Right renal pelvis (tissue), 4 donors: ENCODE measurements at regions not wholly inside any gene's neighbourhood (a gene's known extent, or its start where the extent isn't known, plus 50 kb on each side); places are given as distances from the start of the nearest gene placed in this dataset.

Source experiments
- DNase-seq, 4 donors: peaks; one replicate each; pipeline ENCODE4 v3.0.0-alpha.2; 2013; ENCODE audit warnings: low read depth in 4 of 4, low spot score in 3 of 4, missing footprints in 1 of 4

DNA sequence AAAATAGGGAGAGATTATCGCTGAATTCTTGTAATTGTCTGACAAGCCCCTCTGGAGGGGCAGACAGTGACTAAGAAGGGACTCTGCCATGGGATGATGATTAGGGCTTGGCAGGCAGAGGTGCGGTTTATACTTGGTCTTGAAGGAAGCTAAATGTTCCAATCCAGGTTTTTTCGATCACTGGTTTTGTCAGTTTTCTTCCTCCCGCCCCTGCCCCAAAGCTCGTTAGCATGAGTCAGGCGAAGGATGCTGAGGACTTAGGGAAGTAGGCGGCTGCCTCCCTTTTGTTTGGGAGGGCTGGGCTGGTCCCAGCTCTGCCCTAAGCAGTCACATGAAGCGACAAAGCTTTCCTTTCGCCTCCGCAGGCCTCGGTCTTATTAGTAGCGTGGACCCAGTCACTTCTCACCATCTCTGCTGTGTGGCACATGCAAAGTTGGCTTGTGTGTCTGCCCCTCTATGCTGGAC, 314.2 kb downstream of the CDC5L start:
- no peak for DNase-seq

DNA sequence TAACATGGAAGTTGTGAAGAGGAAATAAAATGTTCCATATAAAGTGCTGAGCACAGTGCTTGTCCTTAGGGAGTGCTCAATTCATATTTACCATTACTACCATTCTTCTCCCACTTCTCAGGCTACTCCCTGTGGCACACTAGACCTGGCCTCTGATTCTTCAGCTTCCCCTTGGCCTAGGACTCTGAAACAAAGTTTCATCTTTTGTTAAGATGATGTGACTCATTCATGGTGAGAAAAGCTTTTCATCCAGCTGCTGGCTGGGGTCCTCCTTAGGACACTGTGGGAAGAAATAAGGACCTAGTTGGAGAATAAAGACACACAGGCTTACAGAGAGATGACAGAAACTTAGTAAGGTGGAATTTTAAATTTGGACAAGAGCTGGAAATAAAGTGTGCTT, 314.8 kb downstream of the CDC5L start:
- no peak for DNase-seq

DNA sequence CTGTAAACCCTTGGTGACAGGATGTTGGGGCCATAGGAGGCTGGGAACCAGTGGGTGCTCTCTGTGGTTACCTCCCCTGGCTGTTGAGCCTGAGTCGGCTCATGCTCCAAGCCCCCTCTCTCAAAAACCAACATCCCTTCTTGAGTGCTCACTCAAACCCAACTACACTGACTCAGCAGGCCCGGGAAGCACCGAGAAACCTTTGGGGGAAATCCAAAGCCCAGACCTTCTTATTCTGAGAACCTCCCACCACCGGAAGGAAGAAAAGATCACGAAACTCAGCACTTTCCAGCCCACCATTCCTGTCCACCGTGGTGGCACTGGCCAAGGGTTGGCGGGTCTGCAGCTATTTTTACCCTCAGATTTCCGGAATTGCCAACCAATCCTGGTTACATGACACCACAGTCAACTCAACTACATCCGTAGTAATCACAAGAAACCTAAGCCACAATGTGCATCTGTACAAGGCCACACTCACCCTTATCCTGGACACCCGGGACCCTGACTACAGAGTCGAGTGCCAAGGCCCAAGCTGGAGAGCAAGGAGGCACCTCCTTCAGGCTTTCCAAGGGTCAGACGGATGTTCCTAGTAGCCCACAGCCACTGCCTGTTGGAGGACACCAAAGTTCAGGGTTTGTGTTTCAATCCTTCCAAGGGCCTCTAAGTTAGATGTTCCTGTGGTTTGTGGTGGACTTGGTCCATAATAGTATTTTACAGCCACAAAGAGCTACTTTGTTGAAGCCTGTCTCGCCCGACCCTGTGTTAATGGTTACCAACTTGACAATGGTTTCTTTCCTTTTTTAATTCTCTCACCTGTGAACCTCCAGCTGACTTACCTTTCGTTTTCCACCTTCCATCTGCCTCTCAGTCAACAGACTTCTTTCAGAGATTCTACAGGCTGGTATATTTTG, 317.0 kb downstream of the CDC5L start:
- no peak for DNase-seq

DNA sequence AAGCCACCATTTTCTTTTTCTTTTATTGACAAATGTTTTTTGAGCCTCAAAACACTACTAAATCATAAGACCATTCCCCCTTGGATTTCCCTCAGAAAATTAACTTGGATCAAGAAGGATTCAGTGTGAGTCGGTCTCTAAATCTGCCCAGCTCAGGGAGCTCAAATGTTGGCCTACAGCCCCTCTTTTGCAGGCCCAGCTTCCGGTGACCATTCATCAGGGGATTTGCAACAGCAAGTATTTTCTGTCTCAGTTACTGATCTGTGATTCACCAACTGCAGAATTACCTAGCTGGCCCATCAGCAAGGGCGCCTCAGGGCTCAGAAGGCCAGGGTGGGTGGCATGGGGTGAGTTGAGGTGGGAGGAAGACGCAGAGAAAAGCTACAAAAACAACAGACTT, 318.1 kb downstream of the CDC5L start:
- DNase-seq = no peak

DNA sequence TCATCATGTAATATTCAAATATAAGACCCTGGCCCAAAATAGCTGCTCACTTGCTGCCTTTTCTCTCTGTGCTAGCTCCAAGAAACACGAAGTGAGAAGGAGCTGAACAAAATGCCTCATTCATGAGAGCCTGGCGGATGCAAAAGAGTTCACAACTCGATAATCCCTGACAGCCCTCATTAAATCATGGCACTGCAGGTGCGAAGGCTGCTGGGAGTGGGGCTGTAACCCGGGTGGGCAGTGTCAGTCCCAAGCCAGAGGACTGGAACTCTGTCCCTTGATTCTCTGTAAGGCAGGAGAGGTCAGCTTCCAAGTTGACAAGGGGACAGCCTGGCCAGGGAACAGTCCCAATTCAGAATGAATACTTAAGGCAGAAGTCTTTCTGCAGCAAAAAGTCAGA, 318.5 kb downstream of the CDC5L start:
- no peak for DNase-seq

DNA sequence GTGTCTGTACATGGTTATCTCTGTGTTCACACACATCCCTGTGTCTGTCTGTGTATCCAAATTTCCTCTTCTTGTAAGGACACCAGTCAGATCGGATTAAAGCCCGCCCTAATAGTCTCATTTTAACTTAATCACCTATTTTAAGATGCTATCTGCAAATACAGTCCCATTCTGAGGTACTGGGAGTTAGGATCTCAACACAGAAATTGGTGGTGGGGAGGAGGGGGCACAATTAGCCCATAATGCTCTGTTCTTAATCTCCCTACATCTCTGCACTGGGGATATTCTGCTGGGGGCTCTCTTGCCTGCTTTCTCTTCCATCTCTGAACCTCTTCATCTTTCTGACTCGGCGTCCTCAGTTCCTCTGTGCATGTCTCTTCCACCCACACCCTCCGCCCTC, 320.7 kb downstream of the CDC5L start:
- DNase-seq = no peak

DNA sequence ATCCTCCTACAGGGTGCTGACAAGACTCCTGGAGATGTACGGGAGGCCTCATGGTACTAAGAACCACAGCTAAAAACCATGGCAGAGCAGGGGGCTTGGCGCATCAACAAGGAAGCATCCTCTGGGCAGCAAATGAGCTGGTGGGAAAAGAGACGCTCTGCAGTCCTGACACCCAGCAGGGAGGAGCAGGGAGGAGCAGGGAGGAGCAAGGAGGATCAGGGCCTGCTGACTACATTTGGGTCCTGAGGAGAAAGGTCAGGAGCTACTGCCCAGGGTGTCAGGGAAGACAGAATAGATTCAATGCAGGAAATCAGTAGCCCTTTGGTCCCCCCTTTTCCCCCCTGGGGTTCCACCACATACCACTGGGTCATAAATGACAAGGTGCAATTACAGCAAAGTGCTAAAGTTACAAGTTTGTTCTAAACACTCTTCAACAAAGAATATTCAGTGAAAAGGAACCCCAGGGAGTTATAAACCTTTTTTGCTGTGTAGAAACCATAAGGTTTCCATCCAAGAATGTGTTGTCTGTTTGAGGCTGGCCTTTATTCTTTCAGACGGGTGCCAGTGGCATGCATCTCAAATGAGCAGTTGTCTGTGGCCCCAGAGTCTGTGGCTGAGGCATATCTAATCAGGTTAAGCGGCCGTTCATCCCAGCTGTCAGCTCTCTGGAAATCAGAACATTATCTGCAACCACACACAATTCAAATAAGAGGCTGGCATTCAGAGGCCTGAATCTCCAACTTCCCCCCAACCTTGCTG, 325.0 kb downstream of the CDC5L start:
- no peak for DNase-seq

DNA sequence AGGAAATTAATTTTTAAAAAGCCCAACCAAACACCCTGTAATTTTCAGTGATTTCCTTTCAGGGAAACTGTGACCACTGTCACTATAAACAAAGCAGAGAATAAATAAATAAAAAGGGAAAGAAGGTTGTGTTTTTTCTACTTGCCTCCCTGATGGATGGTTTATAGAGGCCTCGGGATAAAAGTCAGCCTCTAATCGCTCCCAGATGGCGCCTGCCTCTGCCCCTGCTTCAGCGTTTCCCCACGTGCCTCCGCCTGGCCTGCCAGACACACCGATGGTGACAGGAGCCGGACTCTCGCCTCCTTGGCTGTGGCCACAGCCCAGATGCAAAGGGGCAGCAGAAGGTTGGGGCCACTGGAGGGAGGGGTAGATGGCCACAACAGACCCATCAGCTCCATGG, 327.7 kb downstream of the CDC5L start:
- peak in 1 of 4 donors; percentile 22 for DNase-seq

DNA sequence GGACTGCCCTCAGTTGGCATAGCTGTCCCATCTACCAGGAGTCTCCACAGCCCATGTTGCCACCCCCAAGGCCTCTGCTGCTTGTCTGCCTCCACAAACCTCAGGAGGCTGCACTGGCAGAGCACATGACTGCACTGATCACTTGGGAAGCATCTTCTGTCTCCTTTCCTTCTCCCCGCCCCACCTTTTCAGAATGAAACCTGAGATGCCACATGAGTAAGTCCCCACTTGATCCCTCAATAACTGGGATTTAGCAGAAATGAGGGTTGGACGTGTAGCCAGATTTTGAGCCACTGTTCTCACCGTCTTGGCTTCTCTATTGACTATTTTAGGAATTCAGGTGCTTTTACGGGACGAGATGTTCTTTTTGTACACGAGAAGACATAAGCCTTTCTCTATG, 328.4 kb downstream of the CDC5L start:
- no peak for DNase-seq

DNA sequence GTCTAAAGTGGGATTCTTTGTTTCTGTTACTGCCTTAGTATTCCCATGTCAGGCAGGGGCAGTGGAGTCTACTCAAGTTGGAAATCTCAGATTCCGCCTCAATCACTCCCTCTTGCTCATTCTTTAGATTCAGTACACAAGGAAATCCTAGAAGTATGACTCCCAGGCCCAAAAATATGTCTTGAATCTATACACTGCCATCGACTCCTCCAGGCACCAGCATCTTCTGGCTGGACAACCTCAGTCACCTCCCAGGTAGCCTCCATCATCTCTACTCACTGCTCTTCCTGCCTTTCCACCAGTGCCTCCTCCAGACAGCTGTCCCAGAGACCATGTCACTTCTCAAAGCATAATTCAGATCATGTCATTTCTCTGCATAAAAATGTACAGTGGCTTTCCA, 329.9 kb downstream of the CDC5L start:
- DNase-seq = no peak

DNA sequence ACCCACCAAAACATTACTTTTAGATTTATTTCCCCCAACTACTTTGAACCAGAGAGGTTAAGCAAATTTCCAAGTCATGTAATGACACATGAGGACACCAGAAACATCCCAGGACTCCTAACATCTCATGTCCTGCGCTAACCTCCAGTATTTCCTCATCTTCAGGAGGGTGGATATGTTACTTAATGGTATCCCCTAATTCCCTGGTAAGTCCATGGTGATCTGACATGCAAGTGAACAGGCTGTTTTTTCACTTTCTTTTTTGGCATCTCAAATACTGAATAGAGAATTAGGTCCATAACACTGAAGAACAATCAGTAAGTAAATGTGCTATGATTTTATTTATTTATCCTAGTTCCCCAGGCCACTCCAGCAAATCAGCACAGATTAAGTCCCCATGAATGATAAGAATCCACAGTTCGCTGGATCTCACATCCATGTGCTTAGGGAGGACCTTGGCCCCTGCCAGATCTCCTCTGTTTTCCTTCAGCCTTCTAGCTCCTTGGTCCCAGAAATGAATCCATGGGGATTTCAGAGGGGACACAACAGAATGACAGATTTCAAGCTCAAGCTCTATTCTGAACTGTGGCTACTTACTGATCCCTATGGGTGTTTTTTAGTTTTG, 334.6 kb downstream of the CDC5L start:
- DNase-seq = no peak

DNA sequence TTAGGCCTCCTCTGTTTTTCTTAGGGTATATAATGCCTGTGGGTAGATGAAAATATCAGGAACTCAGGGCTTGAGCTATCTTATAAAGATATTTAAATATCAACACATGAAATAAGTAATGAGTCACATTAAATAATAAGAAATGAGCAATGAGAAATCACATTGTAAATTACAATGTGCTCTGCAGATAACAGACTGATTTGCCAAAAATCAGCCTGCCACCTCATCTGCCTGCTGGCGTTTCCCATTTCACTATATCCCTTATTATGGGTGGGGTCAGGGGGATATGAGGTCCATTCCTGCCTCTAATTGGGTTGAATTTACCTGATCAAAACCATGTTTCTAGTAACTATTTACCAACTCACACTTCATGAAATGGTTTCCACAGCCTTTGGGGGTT, 335.2 kb downstream of the CDC5L start:
- DNase-seq = no peak

DNA sequence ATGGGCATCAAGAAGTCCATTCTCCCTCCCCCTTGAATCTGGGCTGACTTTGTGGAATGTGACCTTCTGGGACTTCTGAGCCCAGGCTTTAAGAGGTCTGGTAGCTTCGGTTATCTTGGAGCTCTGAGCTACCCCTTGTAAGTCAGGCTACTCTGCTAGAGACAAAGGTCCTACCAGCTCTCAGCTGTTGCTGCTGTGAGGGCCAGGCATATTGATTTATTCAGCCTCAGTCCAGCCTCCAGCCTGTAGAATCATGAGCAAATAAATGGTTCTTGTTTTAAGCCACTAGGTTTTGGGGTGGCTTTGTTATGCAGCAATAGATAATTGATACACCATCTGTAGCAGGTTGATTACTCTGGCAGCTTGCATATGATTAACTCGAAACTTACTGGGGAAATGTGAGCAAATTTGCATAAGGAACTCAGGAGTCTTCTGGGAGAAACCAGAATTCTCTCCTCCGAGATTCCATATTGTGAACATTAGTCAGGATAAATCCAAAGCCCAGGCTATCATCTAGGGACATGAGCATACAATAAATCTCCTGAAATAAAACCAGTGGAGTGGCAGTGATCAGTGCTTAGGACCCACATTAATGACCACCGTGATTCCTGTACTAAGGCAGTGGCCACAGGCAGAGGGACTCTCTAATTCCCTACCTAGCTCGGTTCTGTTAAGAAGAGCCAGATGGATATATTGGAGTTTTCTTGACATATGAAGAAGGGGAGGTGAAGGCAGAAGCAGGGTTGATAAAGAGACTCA, 336.1 kb downstream of the CDC5L start:
- DNase-seq = no peak

DNA sequence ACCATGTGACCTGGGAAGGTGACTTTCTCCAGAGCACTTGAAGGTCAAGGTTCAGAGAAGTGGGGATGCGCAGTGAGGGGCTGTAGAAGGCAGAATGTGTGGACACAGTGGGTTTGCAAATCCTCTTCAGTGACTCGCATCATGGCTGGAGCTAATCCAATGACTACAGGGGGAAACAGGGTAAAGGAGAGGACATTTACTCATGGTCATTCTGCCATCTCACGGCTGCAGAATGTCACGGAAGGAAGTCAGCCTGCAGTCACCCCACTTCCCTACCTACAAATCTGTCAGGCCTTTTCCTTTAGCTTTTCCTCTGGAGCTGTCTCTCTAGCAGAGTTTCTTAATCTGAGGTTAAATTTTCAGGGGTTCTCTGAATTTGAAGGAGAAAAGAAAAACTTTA, 337.6 kb downstream of the CDC5L start:
- no peak for DNase-seq

DNA sequence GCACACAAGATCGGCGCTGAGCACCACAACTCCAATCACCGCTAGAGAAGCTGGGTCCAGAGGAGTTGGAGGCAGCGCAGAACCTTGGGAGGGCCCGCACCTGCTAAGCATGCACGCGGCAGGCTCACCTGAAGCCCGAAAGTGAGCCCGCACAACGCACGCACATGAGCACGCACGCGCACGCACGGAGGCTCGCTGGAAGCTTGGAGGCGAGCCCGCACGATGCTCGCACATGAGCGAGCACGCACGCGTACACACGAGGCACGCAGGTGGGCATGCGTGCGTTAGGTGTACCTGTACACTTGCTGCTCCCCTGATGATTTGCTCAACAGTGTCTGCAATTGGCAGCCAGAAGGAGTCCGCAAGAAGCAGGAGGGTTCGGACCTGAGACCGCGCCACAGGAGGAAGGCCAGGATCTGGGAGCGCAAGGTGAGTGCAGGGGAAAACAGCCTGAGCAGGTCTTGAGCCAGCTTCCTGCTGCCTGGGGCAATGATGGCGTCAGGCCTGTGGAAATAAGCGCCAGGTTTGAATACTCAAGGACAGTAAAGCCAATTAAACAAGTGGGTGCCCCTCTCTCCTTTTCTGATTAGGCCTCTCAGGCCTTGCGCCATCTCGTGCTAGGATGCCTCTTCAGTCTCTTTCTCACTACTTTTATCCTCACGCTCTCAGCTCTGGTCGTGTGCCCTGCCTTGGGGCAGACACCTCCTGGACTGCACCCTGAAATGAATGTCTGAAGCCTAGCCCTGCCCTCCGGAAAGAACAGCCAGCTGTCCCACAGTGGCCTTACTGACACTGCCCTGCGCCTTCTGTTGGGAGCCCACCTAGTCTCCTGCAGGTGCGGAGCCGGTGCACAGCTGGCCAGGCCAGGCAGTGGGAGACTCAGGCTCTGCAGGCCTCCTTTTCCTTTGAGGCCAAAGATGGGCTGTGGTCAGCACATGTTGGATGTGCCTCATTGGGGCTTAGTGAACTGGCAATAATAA, 340.4 kb downstream of the CDC5L start:
- no peak for DNase-seq

DNA sequence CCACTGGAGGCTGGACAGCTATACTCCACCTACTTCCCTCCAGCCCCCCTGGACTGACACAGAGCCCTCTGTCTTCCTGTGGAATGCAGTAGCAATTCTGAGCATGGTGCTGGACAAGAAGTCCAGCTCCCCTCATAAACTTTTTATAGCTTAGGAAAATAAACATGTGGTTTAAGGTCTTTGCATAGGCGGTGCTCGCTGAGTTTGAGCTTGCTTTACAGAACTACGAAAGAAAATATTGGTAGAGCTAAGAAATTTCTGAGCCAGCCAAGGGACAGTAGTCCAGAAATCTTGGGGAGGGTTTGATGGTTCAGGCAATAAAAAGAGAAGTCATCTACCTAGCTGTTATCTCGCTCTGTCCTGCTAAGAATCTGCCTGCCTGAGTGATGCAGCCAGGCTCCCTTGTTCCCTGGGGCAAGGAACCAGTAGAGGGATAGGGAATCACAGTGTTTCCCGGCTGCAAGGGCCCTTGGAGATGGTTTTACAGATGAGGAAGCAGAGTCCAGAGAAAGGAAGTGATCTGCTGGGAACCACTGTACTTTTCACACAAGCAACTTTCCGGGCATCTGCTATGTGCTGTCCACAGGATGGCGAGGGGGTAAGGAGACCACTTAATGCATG, 343.4 kb downstream of the CDC5L start:
- peak in 3 of 4 donors; percentile 27 to 42 (median 38) for DNase-seq

DNA sequence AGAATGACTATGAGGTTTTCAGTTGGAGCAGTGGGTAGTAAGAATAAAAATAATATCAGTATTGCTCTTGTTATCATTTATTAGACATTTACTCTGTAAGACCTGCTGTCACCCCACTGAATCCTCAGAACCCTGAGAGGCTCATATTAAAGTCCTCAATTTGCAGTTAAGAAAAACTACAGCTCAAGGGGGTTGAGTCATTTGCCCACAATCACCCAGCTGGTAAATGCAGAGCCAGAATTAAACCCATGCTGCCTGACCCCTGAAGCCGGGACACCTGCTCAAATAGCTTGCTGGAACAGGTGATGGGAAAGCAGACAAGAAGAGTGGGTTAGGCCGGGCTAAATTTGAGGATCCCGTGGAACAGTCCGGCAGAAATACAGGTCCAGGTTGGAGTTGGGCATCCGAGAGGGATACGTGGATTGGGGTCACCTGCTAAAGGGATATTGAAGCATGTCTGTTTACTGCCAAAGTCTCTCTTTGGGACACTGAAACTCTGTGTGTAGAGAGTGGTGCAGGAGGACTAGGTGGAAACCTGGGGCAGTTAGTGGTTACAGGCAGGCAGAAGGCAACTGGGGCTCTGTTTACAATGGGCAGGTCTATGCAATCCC, 344.1 kb downstream of the CDC5L start:
- no peak for DNase-seq

DNA sequence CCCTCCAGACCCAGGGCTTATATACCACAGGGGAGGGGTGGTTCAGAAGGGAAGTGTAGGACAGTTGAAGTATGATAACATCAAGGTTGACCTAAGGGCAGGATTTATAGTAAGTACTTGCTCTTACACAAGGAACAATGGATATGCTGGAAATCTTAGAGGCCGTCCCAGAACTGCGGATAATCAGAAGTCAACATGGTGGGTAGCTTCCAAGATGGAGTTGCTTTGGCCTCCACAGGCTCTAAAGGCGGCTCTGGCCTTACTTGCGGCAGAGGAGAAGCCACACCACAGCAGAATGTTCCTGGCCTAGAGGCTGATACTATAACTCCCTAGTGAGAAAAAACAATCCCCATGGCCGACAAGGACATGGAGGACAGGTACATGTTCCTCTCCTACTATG, 344.7 kb downstream of the CDC5L start:
- no peak for DNase-seq

DNA sequence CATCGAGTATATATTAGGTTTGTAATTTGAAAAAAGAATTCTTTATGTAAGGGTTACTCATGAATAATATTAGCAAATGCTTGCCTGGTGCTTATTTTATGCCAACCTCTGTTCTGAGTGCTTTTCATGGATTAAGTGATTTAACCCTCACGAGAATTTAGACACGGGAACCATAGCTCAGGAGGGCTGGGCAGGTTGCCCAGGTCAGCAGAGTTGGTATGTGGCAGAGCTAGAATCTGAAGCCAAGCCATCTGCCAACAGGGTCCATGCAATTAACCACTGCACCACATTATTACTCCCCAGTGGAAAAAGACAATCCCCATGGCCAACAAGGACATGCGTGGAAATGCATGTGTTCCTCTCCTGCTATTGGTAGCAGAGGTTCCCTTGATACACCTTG, 345.6 kb downstream of the CDC5L start:
- DNase-seq = no peak
